Immature natural killer cell (primary cell): ENCODE measurements at regions not wholly inside any gene's neighbourhood (a gene's known extent, or its start where the extent isn't known, plus 50 kb on each side); places are given as distances from the start of the nearest gene placed in this dataset.

ENCODE experiments used
- DNase-seq, 3 donors: peaks; one replicate each; pipeline ENCODE4 v3.0.0; 2022; ENCODE audit warnings: mixed read lengths in 1 of 3
- H3K27ac Mint-ChIP-seq, 6 donors: one replicate each; pipeline ENCODE4 v1.8.0; 2020; ENCODE audit warnings: mixed read lengths in 6 of 6, mild to moderate bottlenecking in 5 of 6, inconsistent platforms in 4 of 6, moderate library complexity in 3 of 6
- H3K27me3 Mint-ChIP-seq, 3 donors: one replicate each; pipeline ENCODE4 v1.8.0; 2020 to 2021; ENCODE audit warnings: low read depth in 3 of 3, mild to moderate bottlenecking in 3 of 3, mixed read lengths in 3 of 3, moderate library complexity in 3 of 3, inconsistent platforms in 1 of 3
- H3K36me3 Mint-ChIP-seq, 3 donors: one replicate each; pipeline ENCODE4 v1.8.0; 2020; ENCODE audit warnings: mixed read lengths in 3 of 3, inconsistent platforms in 2 of 3, mild to moderate bottlenecking in 2 of 3
- H3K4me1 Mint-ChIP-seq, 2 donors: one replicate each; pipeline ENCODE4 v1.8.0; 2020; ENCODE audit warnings: inconsistent platforms in 2 of 2, mild to moderate bottlenecking in 2 of 2, mixed read lengths in 2 of 2, moderate library complexity in 1 of 2
- H3K4me3 Mint-ChIP-seq, 5 donors: one replicate each; pipeline ENCODE4 v1.8.0; 2020; ENCODE audit warnings: mild to moderate bottlenecking in 5 of 5, mixed read lengths in 5 of 5, inconsistent platforms in 3 of 5, moderate library complexity in 3 of 5
- H3K9me3 Mint-ChIP-seq, 6 donors: one replicate each; pipeline ENCODE4 v1.8.0; 2020; ENCODE audit warnings: mild to moderate bottlenecking in 6 of 6, mixed read lengths in 6 of 6, inconsistent platforms in 4 of 6, moderate library complexity in 3 of 6

DNA sequence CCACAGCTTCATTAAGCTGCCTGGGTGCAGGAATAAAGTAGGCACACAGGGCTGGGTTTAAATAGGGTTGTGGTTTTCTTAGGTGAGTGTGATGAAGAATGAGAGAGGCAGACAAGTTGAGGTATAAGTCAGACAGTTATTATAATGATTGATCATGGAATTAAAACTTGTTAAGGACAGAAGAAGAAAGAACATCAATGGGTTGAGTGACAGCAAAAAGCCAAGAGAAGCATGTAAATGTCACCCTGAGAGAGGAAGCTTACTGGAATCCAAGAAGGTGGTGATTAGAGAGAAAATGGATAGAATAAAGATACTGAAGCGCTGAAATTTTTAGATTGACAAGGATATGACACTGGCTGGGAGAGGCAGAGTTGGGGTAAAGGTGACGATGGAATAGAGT, 325.2 kb upstream of the SLITRK1 start:
- no peak for DNase-seq
- no peak overlapping the region for H3K27ac Mint-ChIP-seq
- no peaks in the 10 kb centered on the region for H3K36me3 Mint-ChIP-seq
- no peaks in the 10 kb centered on the region for H3K4me1 Mint-ChIP-seq
- no peak overlapping the region for H3K4me3 Mint-ChIP-seq
- H3K27me3 Mint-ChIP-seq, result peaks cover 0 to 6% (median 2%) of the 10 kb centered on the region in 3 donors
- H3K9me3 Mint-ChIP-seq, result peaks cover 0 to under 1% (median 0%) of the 10 kb centered on the region in 6 donors

- no peak for DNase-seq
- Mint-ChIP-seq H3K4me1 (no peaks in the 10 kb centered on the region), H3K9me3 (peaks cover 0 to 2% (median under 1%) of the 10 kb centered on the region in 6 donors), H3K27ac (no peak overlapping the region), H3K27me3 (peaks cover 0 to 4% (median 3%) of the 10 kb centered on the region in 3 donors), H3K4me3 (no peak overlapping the region), H3K36me3 (peaks cover 0 to 2% (median 0%) of the 10 kb centered on the region in 3 donors)
These were observed 318.7 kb upstream of the SLITRK1 start for GRCh38 chr13:84200971-84201370.

GRCh38 chr13:84192125-84192524, 309.9 kb upstream of the SLITRK1 start:
- peaks cover 0 to 13% (median 6%) of the 10 kb centered on the region in 3 donors for H3K36me3 Mint-ChIP-seq
- peaks cover 0 to 9% (median 3%) of the 10 kb centered on the region in 6 donors for H3K9me3 Mint-ChIP-seq
- peaks cover 0 to 3% (median 0%) of the 10 kb centered on the region in 3 donors for H3K27me3 Mint-ChIP-seq
- no peaks in the 10 kb centered on the region for H3K4me1 Mint-ChIP-seq
- no peak overlapping the region for H3K27ac Mint-ChIP-seq
- DNase-seq, result no peak
- H3K4me3 Mint-ChIP-seq, result no peak overlapping the region

- Mint-ChIP-seq H3K36me3 (peaks cover 0 to 13% (median 6%) of the 10 kb centered on the region in 3 donors), H3K4me3 (no peak overlapping the region)
These were observed 308.9 kb upstream of the SLITRK1 start for GRCh38 chr13:84191139-84191538.

DNA sequence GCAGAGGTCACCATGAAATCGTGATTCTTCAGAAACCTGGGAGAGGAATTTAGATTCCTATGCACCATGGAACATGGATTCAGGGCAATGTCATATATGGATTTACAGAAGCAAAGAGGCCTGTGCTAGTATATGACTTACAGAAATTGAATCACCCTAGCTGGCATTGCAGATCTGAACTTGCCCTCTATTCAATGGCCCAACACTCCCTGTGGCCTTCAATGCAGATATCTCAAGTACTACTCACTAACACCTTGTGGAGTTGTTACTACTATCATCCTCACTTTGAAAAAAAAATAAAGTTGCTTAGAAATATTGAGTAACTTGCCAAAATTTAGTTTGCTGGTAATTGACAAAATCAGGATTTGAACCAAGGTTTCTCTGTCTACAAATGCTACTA, 305.4 kb upstream of the SLITRK1 start:
- Mint-ChIP-seq H3K27me3 (no peaks in the 10 kb centered on the region), H3K4me1 (no peaks in the 10 kb centered on the region), H3K27ac (no peak overlapping the region), H3K9me3 (no peaks in the 10 kb centered on the region), H3K36me3 (peaks cover 0 to 5% (median 0%) of the 10 kb centered on the region in 3 donors), H3K4me3 (no peak overlapping the region)
- DNase-seq, result no peak

More at GRCh38 chr13:84191139-84191538, 308.9 kb upstream of the SLITRK1 start:
- DNase-seq, result no peak
- Mint-ChIP-seq H3K27ac (no peak overlapping the region), H3K4me1 (no peaks in the 10 kb centered on the region), H3K27me3 (peaks cover 0 to 2% (median 0%) of the 10 kb centered on the region in 3 donors), H3K9me3 (peaks cover 0 to 9% (median 3%) of the 10 kb centered on the region in 6 donors)

DNA sequence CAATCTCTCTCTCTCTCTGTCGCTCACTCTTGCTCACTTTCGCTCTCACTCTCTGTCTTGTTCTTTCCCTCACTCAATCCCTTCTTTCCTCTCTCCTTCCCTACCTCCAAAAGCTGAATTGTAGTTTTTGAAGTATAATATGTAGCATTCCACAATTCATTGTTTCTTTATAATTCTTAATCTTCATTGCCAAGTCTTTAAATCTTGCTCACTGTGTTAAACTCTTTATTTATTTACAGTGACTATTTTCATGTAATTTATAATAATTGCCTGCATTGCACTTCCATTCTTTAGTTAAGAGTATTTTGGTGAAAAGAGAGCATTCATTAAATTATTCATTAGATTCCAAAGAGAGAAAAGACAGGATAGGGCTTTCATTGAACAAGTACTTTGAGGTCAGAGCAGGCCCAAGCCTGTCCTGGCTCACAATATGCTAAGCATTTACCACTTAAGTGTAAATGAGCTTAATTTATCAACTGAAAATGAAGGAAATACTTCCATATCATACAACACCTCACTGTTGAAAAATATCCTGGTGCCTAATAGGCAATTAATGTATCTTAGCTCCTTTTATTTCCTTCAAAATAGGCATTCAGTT, 257.4 kb upstream of the SLITRK1 start:
- Mint-ChIP-seq H3K27ac (peak overlapping the region in 4 of 6 donors; percentile 27 to 79 (median 52)), H3K9me3 (no peaks in the 10 kb centered on the region), H3K4me1 (peaks cover 36 to 45% of the 10 kb centered on the region in 2 donors), H3K36me3 (no peaks in the 10 kb centered on the region), H3K4me3 (no peak overlapping the region), H3K27me3 (peaks cover 0 to 4% (median 0%) of the 10 kb centered on the region in 3 donors)
- DNase-seq, result no peak

DNA sequence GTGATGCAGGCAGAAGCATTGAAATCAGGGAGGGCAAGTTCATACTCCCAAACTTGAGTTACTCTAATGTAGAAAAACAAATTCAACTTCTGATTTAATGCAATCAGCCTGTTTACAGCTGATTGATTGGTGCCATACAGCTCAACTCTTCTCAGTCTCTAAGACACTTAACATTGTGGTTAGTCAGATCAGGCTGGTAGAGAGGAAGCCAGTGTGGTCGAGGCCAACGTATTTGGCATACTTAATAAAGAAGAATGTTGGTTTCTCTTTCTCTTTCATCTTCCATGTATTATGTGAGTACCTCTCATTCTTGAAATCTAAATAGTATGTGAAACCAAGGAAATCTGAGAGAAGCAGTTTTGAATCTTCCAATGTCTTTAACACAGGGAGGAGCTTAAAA, 255.0 kb upstream of the SLITRK1 start:
- peak; percentile 79 to 84 (median 81) for DNase-seq
- Mint-ChIP-seq H3K9me3 (no peaks in the 10 kb centered on the region), H3K27me3 (peaks cover 0 to 4% (median 0%) of the 10 kb centered on the region in 3 donors), H3K4me3 (peak overlapping the region; percentile 59 to 82 (median 79)), H3K36me3 (no peaks in the 10 kb centered on the region), H3K27ac (peak overlapping the region; percentile 86 to 95 (median 90)), H3K4me1 (peaks cover 38 to 45% of the 10 kb centered on the region in 2 donors)

DNA sequence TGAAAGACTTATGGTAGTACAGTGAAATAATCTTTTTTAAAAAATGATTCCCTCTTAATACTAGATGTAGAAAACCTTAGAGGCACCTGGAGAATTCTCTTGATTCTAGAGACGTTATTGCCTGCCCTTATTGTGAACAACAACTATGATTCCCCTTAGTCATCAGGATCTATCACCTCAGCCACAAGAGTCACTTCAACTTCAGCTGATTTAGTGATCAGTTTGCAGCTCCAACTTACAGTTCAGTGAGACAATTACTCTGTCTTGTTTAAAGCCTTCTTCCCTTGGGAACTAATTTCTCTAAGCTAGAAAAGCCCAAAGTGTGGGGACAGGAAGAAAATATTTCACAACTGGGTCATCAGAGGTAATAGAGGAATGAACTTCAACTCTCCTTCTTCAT, 254.3 kb upstream of the SLITRK1 start:
- peaks cover 0 to 4% (median 0%) of the 10 kb centered on the region in 3 donors for H3K27me3 Mint-ChIP-seq
- H3K4me3 Mint-ChIP-seq, result peak overlapping the region; percentile 59 to 82 (median 79)
- DNase-seq, result peak; percentile 52 to 56 (median 55)
- peaks cover 38 to 45% of the 10 kb centered on the region in 2 donors for H3K4me1 Mint-ChIP-seq
- H3K27ac Mint-ChIP-seq, result peak overlapping the region; percentile 86 to 95 (median 90)
- no peaks in the 10 kb centered on the region for H3K9me3 Mint-ChIP-seq
- H3K36me3 Mint-ChIP-seq, result no peaks in the 10 kb centered on the region

DNA sequence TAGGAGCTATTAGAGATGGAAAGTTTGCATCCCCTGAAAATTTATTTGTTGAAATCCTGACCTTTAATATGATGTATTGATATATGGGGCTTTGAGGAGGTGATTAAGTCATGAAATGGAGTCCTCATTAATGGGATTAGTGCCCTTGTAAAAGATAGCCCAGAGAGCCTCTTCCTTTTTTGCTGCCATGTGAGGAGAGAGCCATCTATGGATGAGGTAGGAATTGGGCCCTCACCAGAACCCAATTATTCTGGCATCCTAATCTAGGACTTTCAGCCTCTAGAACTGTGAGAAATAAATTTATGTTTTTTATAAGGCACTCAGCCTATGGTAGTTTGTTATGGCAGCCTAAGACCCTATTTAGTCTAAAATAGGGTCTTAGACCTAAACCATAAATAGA, 250.2 kb upstream of the SLITRK1 start:
- H3K4me3 Mint-ChIP-seq, result no peak overlapping the region
- DNase-seq, result no peak
- peaks cover 25 to 33% of the 10 kb centered on the region in 2 donors for H3K4me1 Mint-ChIP-seq
- peaks cover 0 to 4% (median 0%) of the 10 kb centered on the region in 3 donors for H3K27me3 Mint-ChIP-seq
- H3K9me3 Mint-ChIP-seq, result no peaks in the 10 kb centered on the region
- no peak overlapping the region for H3K27ac Mint-ChIP-seq
- H3K36me3 Mint-ChIP-seq, result no peaks in the 10 kb centered on the region

DNA sequence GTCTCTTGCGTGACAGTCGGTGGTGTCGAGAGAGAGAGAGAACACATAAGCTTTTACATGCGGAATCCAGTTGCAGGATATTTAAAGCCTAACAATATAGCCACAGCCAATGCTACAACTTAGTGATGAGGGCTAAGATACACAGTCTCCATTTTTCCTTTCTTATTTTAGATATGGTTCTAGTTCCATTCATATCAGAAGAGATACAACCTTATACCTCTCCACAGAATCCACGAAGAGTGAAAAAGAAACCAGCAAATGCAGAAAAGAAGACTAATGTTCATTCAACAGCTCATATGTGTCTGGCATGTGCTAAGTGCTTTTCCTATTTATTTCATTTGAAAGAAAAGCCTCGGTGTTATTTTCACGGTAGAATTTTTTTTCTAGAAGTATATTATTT, 249.0 kb upstream of the SLITRK1 start:
- Mint-ChIP-seq H3K9me3 (no peaks in the 10 kb centered on the region), H3K4me3 (no peak overlapping the region), H3K27me3 (no peaks in the 10 kb centered on the region), H3K36me3 (no peaks in the 10 kb centered on the region), H3K4me1 (peaks cover 25 to 33% of the 10 kb centered on the region in 2 donors), H3K27ac (no peak overlapping the region)
- no peak for DNase-seq

GRCh38 chr13:84130495-84131114, 248.3 kb upstream of the SLITRK1 start:
- H3K36me3 Mint-ChIP-seq, result no peaks in the 10 kb centered on the region
- H3K27me3 Mint-ChIP-seq, result no peaks in the 10 kb centered on the region
- H3K9me3 Mint-ChIP-seq, result no peaks in the 10 kb centered on the region
- H3K4me1 Mint-ChIP-seq, result peaks cover 20 to 30% of the 10 kb centered on the region in 2 donors
- no peak overlapping the region for H3K4me3 Mint-ChIP-seq
- no peak for DNase-seq
- no peak overlapping the region for H3K27ac Mint-ChIP-seq

GRCh38 chr13:84129966-84130365, 247.7 kb upstream of the SLITRK1 start:
- DNase-seq, result no peak
- Mint-ChIP-seq H3K4me1 (peaks cover 17 to 26% of the 10 kb centered on the region in 2 donors), H3K4me3 (no peak overlapping the region)

GRCh38 chr13:84127597-84128128, 245.4 kb upstream of the SLITRK1 start:
- H3K4me3 Mint-ChIP-seq, result no peak overlapping the region
- no peak for DNase-seq
- H3K9me3 Mint-ChIP-seq, result no peaks in the 10 kb centered on the region
- no peaks in the 10 kb centered on the region for H3K36me3 Mint-ChIP-seq
- peak overlapping the region in 3 of 6 donors; percentile 22 to 84 (median 25) for H3K27ac Mint-ChIP-seq
- no peaks in the 10 kb centered on the region for H3K27me3 Mint-ChIP-seq
- H3K4me1 Mint-ChIP-seq, result peaks cover 15 to 26% of the 10 kb centered on the region in 2 donors

More at GRCh38 chr13:84129966-84130365, 247.7 kb upstream of the SLITRK1 start:
- no peak overlapping the region for H3K27ac Mint-ChIP-seq
- H3K9me3 Mint-ChIP-seq, result no peaks in the 10 kb centered on the region
- H3K36me3 Mint-ChIP-seq, result no peaks in the 10 kb centered on the region
- H3K27me3 Mint-ChIP-seq, result no peaks in the 10 kb centered on the region

DNA sequence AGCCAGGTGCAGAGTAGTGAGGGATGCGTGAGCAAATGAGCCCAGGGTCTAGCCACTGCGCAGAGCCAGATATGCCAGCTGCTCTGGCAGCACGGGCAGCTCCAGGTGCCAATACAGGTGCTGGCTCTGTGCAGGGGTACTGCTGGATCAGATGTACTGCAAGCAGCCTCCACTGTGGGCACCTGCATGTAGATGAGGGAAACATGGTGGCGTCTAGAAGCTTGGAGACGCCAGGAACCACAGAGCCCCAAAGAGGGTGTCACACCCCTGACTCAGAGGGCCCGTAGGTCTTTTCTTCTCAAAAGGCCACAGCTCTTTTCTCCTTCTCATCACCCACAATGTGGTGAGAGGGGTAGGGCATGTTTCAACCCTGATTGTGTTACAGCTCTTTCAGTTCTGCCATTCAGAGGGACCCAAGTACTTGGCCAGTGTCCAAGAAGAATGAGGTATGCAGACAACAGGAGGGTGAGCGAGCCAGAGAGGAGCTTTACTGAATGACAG, 244.4 kb upstream of the SLITRK1 start:
- Mint-ChIP-seq H3K27me3 (no peaks in the 10 kb centered on the region), H3K36me3 (no peaks in the 10 kb centered on the region), H3K27ac (peak overlapping the region; percentile 56 to 84 (median 74)), H3K4me1 (peaks cover 15 to 26% of the 10 kb centered on the region in 2 donors), H3K4me3 (peak overlapping the region; percentile 7 to 69 (median 13)), H3K9me3 (no peaks in the 10 kb centered on the region)
- peak; percentile 59 to 80 (median 71) for DNase-seq
